Breast epithelium (tissue), 3 donors: ENCODE measurements at regions not wholly inside any gene's neighbourhood (a gene's known extent, or its start where the extent isn't known, plus 50 kb on each side); places are given as distances from the start of the nearest gene placed in this dataset.

ENCODE experiments used
- CTCF ChIP-seq, 3 donors: fragments of 450-650 bp; IDR thresholded peaks; one replicate each; pipeline ENCODE4 v1.5.1; 2016 to 2017; ENCODE audit warnings: antibody characterized with exemption in 3 of 3, mild to moderate bottlenecking in 3 of 3, moderate library complexity in 3 of 3
- POLR2AphosphoS5 ChIP-seq, 3 donors: sonication (generic); formaldehyde crosslinking; IDR thresholded peaks; one replicate each; pipeline ENCODE4 v1.6.1; 2017; ENCODE audit warnings: antibody characterized with exemption in 3 of 3

DNA sequence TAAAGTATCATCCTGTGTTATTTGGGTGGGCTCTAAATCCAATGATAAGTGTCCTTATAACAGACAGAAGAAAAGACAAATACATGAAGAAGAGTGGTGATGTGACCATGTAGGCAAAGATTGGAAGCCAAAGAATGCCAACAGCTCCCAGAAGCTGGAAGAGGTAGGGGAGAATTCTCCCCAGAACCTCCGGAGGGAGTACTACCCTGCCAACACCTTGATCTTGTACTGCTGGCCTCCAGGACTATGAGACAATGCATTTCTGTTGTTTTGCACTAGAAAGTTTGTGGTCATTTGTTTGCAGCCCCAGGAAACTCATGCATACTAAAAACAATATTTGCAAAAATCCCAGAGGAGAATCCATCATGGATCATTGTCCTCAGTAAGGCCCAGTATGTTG is 115.0 kb upstream of the ARHGAP20 start:
- TF ChIP-seq CTCF (IDR thresholded peaks at IDR 0.05) (no peak), POLR2AphosphoS5 (IDR thresholded peaks at IDR 0.05) (no peak)
